Endothelial cell of umbilical vein (primary cell): ENCODE measurements at regions not wholly inside any gene's neighbourhood (a gene's known extent, or its start where the extent isn't known, plus 50 kb on each side); places are given as distances from the start of the nearest gene placed in this dataset.

ENCODE experiments used
- BruUV-seq: library from RNA; stranded (reverse); fragments of 400-500 nt; replicated peaks from 2 replicates; lab custom pipeline; 2021; lab: Mats Ljungman, UMichigan
- CTCF ChIA-PET: fragments of 300-600, 350-600 bp; sonication (Branson Sonifier 250); formaldehyde crosslinking; loops from one replicate; lab custom pipeline; 2021; ENCODE audit warnings: antibody characterized with exemption, inconsistent platforms; lab: Charles Lee
- POLR2A ChIA-PET: fragments of 300-600, 350-600 bp; sonication (Branson Sonifier 250); formaldehyde crosslinking; loops from one replicate; lab custom pipeline; 2021; ENCODE audit warnings: antibody characterized with exemption, inconsistent platforms; lab: Charles Lee
- DNase-seq: peaks from one replicate; pipeline ENCODE4 v3.0.0-alpha.2; 2011; ENCODE audit warnings: low read depth, low spot score
- FAIRE-seq: peaks from 2 replicates; lab custom pipeline; 2011; peaks lifted over from hg19 to GRCh38; lab: Jason Lieb, UNC
- H2AFZ ChIP-seq: 2 replicates; pipeline ENCODE4 v1.6.0; 2012; ENCODE audit warnings: low read depth, low read length, control low read depth, inconsistent platforms
- H3K27ac ChIP-seq: 2 replicates; pipeline ENCODE4 v1.5.1; 2011; ENCODE audit warnings: low read depth, mild to moderate bottlenecking, control low read depth, low read length, moderate library complexity; ENCODE audit not compliant: insufficient read depth
- H3K27me3 ChIP-seq, 2 experiments: 2 replicates each; pipeline versions ENCODE4 v1.6.0 to v1.6.1; 2011; ENCODE audit warnings: low read length in 2 of 2, mixed read lengths in 1 of 2; ENCODE audit not compliant: control insufficient read depth in 2 of 2, insufficient read depth in 2 of 2
- H3K36me3 ChIP-seq, 2 experiments: 2 replicates in 1 of 2; 3 replicates in 1 of 2; pipeline ENCODE4 v1.5.1; 2011; ENCODE audit warnings: low read length in 2 of 2, mild to moderate bottlenecking in 1 of 2, moderate library complexity in 1 of 2; ENCODE audit not compliant: control insufficient read depth in 2 of 2, insufficient read depth in 2 of 2; ENCODE audit errors: extremely low read depth in 1 of 2
- H3K4me1 ChIP-seq: 3 replicates; pipeline ENCODE4 v1.5.1; 2011; ENCODE audit warnings: mild to moderate bottlenecking, low read length; ENCODE audit not compliant: control insufficient read depth, insufficient read depth; ENCODE audit errors: extremely low read depth
- H3K4me2 ChIP-seq: 2 replicates; pipeline ENCODE4 v1.6.1; 2011; ENCODE audit warnings: low read length, control low read depth, mixed read lengths; ENCODE audit not compliant: insufficient read depth
- H3K4me3 ChIP-seq, 3 experiments: fragments of 200-600 bp in 1 of 3; sonication (generic), shearing (Covaris generic) in 1 of 3; replicated peaks in 1 of 3; 2 replicates each; pipeline ENCODE4 v1.5.1; 2011 to 2016; ENCODE audit warnings: control low read depth in 3 of 3, low read length in 3 of 3, mild to moderate bottlenecking in 2 of 3, inconsistent platforms in 1 of 3, low read depth in 1 of 3, moderate library complexity in 1 of 3; ENCODE audit not compliant: insufficient read depth in 1 of 3
- H3K79me2 ChIP-seq: 2 replicates; pipeline ENCODE4 v1.6.0; 2012; ENCODE audit warnings: low read length, inconsistent platforms; ENCODE audit not compliant: control insufficient read depth, insufficient read depth
- H3K9ac ChIP-seq: replicated peaks from 2 replicates; pipeline ENCODE3; 2011; ENCODE audit warnings: low read length, control low read depth; ENCODE audit not compliant: insufficient read depth; ENCODE audit errors: extremely low read depth
- H3K9me1 ChIP-seq: replicated peaks from 3 replicates; pipeline ENCODE4 v1.6.0; 2011; ENCODE audit warnings: mild to moderate bottlenecking, low read length; ENCODE audit not compliant: control insufficient read depth, insufficient read depth; ENCODE audit errors: extremely low read depth
- H3K9me3 ChIP-seq: replicated peaks from 2 replicates; pipeline ENCODE4 v1.5.1; 2012; ENCODE audit warnings: low read length, inconsistent platforms; ENCODE audit not compliant: control insufficient read depth, insufficient read depth
- H4K20me1 ChIP-seq: replicated peaks from 2 replicates; pipeline ENCODE3; 2011; ENCODE audit warnings: mild to moderate bottlenecking, low read length; ENCODE audit not compliant: control insufficient read depth, insufficient read depth; ENCODE audit errors: extremely low read depth
- EZH2 ChIP-seq: IDR thresholded peaks from 2 replicates; pipeline ENCODE4 v1.6.1; 2012; ENCODE audit warnings: borderline replicate concordance, low read depth, mild to moderate bottlenecking, moderate library complexity, low read length, inconsistent platforms; ENCODE audit not compliant: severe bottlenecking
- FOS ChIP-seq: IDR thresholded peaks from 2 replicates; pipeline ENCODE4 v1.6.1; 2011; ENCODE audit warnings: mild to moderate bottlenecking, low read length, moderate library complexity, borderline replicate concordance; ENCODE audit not compliant: insufficient read depth
- GATA2 ChIP-seq: IDR thresholded peaks from 2 replicates; pipeline ENCODE4 v1.7.0; 2011; ENCODE audit warnings: low read depth, mild to moderate bottlenecking, moderate library complexity, mixed read lengths, low read length; ENCODE audit not compliant: insufficient read length, insufficient read depth
- JUN ChIP-seq: IDR thresholded peaks from 2 replicates; pipeline ENCODE4 v1.6.1; 2011; ENCODE audit warnings: borderline replicate concordance, low read depth; ENCODE audit not compliant: insufficient read length, insufficient read depth
- MYC ChIP-seq: IDR thresholded peaks from one replicate; pipeline ENCODE4 v1.6.1; 2011; ENCODE audit warnings: mild to moderate bottlenecking, low read depth, low read length
- POLR2A ChIP-seq: IDR thresholded peaks from 2 replicates; pipeline ENCODE4 v1.6.1; 2012; ENCODE audit warnings: low read depth, mild to moderate bottlenecking, control low read depth, low read length
- POLR2AphosphoS5 ChIP-seq: IDR thresholded peaks from 2 replicates; pipeline ENCODE4 v1.6.1; 2012; ENCODE audit warnings: low read depth, mild to moderate bottlenecking, control low read depth, low read length, moderate library complexity; ENCODE audit not compliant: insufficient read depth
- dilution Hi-C: fragments of 300-500 bp; cut with MboI; formaldehyde crosslinking; loops from one replicate; pipeline ENCODE4 v1.15.0; 2019; ENCODE audit warnings: low sequenced_read_pairs; ENCODE audit not compliant: extremely low pct_ligation_motif_present
- intact Hi-C: fragments of 100-400 bp; cut with micrococcal nuclease; formaldehyde crosslinking; loops from one replicate; pipeline ENCODE4 v1.10.0; 2022
- TF ChIP-seq, protein P1 (sequence below): IDR thresholded peaks from 2 replicates; pipeline ENCODE4 v1.6.1; 2011; ENCODE audit not compliant: insufficient read depth, insufficient read length
- TF ChIP-seq, protein P2 (sequence below), 2 donors: IDR thresholded peaks; 1 replicate in 1 of 2; 2 replicates in 1 of 2; pipeline ENCODE4 v1.5.1; 2011; ENCODE audit warnings: low read length in 2 of 2, mild to moderate bottlenecking in 2 of 2, moderate library complexity in 2 of 2, control low read depth in 1 of 2, inconsistent platforms in 1 of 2, low read depth in 1 of 2; ENCODE audit not compliant: insufficient read depth in 1 of 2; ENCODE audit errors: extremely low read depth in 1 of 2

GRCh38 chr4:187070740-187071139 lies 347.1 kb upstream of the FAT1 start:
- H3K79me2 ChIP-seq: no peaks in the 10 kb centered on the region
- H4K20me1 ChIP-seq: no peaks in the 10 kb centered on the region
- DNase-seq (no peak), FAIRE-seq (no peak)
- no TSS peak for BruUV-seq
- H2AFZ ChIP-seq: no peak overlapping the region
- H3K4me2 ChIP-seq: no peak overlapping the region
- dilution Hi-C loops: no loop called here
- H3K4me1 ChIP-seq: no peaks in the 10 kb centered on the region
- H3K9me3 ChIP-seq: peaks cover 8% of the 10 kb centered on the region
- H3K9me1 ChIP-seq: no peaks in the 10 kb centered on the region
- ChIA-PET POLR2A (no interaction called here), CTCF (no interaction called here)
- no peak overlapping the region for H3K9ac ChIP-seq
- TF ChIP-seq EZH2: no peak
- TF ChIP-seq POLR2A: no peak
- TF ChIP-seq MYC: no peak
- TF ChIP-seq, protein P1, sequence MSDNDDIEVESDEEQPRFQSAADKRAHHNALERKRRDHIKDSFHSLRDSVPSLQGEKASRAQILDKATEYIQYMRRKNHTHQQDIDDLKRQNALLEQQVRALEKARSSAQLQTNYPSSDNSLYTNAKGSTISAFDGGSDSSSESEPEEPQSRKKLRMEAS: no peak
- TF ChIP-seq FOS: no peak
- no peak for TF ChIP-seq GATA2
- TF ChIP-seq, protein P2, sequence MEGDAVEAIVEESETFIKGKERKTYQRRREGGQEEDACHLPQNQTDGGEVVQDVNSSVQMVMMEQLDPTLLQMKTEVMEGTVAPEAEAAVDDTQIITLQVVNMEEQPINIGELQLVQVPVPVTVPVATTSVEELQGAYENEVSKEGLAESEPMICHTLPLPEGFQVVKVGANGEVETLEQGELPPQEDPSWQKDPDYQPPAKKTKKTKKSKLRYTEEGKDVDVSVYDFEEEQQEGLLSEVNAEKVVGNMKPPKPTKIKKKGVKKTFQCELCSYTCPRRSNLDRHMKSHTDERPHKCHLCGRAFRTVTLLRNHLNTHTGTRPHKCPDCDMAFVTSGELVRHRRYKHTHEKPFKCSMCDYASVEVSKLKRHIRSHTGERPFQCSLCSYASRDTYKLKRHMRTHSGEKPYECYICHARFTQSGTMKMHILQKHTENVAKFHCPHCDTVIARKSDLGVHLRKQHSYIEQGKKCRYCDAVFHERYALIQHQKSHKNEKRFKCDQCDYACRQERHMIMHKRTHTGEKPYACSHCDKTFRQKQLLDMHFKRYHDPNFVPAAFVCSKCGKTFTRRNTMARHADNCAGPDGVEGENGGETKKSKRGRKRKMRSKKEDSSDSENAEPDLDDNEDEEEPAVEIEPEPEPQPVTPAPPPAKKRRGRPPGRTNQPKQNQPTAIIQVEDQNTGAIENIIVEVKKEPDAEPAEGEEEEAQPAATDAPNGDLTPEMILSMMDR (IDR thresholded peaks at IDR 0.05; ENCODE audit: extremely low read depth in 1 of 2, insufficient read depth in 1 of 2, low read depth in 1 of 2, low read length in 2 of 2): no peak
- no peak for TF ChIP-seq POLR2AphosphoS5
- TF ChIP-seq JUN: no peak
- H3K27ac ChIP-seq: no peak overlapping the region
- no peaks in the 10 kb centered on the region for H3K36me3 ChIP-seq
- H3K27me3 ChIP-seq: no peaks in the 10 kb centered on the region
- no peak overlapping the region for H3K4me3 ChIP-seq
- intact Hi-C loops: no loop called here
